ENCODE measurements at regions not wholly inside any gene's neighbourhood (a gene's known extent, or its start where the extent isn't known, plus 50 kb on each side); places are given as distances from the start of the nearest gene placed in this dataset.
"Not testable (repeated sequence)": the region's sequence is repeated elsewhere in the genome, so short reads cannot be mapped to it uniquely, and the experiment has no call there.

GRCh38 chr4:100049872-100050271 is 99.8 kb upstream of the H2AZ1 start:
- intact Hi-C loops (cut with DNase I): no loop called here
- DNase-seq: no peak

- no peak for DNase-seq
- intact Hi-C loops (cut with DNase I): no loop called here
Observed at GRCh38 chr4:100042711-100043110, 92.6 kb upstream of the H2AZ1 start.

- intact Hi-C loops (cut with DNase I): no loop called here
- no peak for DNase-seq
Observed at GRCh38 chr4:100042235-100042634, 92.2 kb upstream of the H2AZ1 start.

DNA sequence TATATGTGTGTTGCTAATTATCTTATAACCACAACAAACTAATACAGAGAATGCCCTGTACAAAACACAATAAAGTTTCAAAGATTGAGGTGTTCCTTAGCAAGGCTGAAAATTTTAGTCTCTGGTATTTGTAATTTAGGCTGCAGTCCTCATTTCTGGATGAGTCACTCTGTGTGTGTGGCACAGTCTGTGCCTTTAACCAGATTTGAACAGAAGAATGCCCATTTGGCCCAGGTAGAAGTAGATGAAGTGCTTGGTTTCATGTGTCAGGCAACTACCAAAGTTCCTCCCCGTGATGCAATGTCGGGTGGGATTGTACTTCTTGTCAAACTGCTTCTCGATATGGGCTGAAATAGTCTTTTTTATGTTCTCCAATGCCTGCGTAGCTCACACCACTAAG is 91.6 kb upstream of the H2AZ1 start:
- intact Hi-C loops (cut with DNase I): no loop called here

GRCh38 chr4:100034023-100034664 is 84.1 kb upstream of the H2AZ1 start:
- intact Hi-C loops (cut with DNase I): no loop called here
- DNase-seq: no peak

More for the DNA sequence above, 91.6 kb upstream of the H2AZ1 start:
- no peak for DNase-seq

DNA sequence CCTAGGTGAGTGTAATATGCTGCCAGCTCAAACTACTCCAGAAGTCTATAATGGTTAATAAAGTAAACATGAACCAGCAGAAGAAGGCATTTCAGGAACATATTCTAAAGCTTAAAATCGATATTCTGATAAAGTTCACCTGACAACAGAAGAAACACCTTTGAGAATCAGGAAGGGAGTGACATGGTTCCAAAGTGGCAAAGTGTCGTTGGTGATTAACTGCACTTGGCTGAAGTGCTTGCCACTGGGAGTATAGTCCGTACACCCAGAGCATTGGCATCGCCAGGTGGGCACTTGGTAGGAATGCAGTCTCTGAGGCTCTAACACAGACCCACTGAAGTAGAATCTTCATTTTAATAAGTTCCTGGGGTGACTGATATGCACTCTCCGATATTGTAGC is 76.0 kb upstream of the H2AZ1 start:
- no peak for DNase-seq
- intact Hi-C loops (cut with DNase I): no loop called here

GRCh38 chr4:100023800-100024199 is 73.7 kb upstream of the H2AZ1 start:
- no peak for DNase-seq
- intact Hi-C loops (cut with DNase I): no loop called here

DNA sequence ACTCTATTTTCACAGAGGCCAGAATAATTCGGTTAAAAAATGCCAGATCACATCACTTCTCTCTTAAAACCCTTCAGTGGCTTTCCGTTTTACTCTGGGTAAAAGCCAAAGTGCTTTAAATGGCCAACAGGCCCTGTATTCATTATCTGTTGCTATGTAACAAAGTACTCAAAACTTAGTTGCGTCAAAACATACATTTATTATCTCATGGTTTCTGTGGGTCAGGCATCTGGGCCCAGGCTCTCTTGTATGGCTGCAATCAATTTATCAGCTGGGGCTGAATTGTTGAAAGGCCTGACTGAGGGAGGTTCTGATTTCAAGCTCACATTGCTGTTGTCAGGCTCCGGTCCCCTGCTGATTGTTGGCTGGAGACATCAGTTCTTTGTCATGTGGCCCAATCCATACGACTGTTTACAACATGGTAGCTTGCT is 72.7 kb upstream of the H2AZ1 start:
- DNase-seq: no peak
- intact Hi-C loops (cut with DNase I): no loop called here

GRCh38 chr4:100019821-100020220 is 69.7 kb upstream of the H2AZ1 start:
- no peak for DNase-seq
- intact Hi-C loops (cut with DNase I): no loop called here

- intact Hi-C loops (cut with DNase I): no loop called here
- no peak for DNase-seq
Observed at GRCh38 chr4:100017637-100018310, 67.7 kb upstream of the H2AZ1 start.

DNA sequence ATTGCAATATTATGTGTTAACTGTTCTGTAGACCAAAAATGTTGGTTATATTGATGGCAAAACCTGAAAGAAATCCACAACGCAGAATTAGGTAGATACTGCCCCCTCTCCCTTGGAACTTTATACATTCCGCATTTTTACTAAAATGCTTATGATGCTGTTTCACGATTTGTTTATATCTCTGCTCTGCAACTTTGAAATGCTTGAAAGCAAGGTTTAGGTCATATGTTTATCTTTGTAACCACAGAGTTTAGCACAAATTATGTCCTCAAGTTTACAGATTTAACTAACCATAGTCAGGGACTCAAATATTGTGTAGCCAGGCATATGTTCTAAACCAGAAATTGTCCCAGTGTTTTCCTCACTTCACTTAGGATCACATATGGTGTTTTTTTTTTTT is 66.1 kb upstream of the H2AZ1 start:
- no peak for DNase-seq
- intact Hi-C loops (cut with DNase I): no loop called here

GRCh38 chr4:100014616-100015015 is 64.5 kb upstream of the H2AZ1 start:
- intact Hi-C loops (cut with DNase I): no loop called here

GRCh38 chr4:100009490-100009889 is 59.4 kb upstream of the H2AZ1 start:
- DNase-seq: no peak
- intact Hi-C loops (cut with DNase I): no loop called here

More at GRCh38 chr4:100014616-100015015, 64.5 kb upstream of the H2AZ1 start:
- DNase-seq: no peak

DNA sequence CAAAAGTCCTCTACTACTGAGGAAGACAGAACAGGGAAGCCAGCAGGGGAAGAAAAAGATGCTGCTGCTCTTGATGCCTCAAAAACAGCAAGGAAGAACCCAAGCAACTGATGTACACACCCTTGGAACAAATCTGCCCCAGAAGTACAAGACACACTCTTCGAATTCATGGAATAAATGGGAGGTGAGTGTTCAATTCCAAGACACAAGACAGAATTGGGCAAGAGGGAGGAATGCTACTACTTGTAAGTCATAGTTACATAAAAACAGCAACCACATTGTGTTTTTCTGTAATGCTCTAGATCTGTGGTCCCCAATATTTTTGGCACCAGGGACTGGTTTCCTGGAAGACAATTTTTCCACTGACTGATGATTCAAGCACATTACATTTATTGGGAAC is 58.0 kb upstream of the H2AZ1 start:
- no peak for DNase-seq
- intact Hi-C loops (cut with DNase I): no loop called here

DNA sequence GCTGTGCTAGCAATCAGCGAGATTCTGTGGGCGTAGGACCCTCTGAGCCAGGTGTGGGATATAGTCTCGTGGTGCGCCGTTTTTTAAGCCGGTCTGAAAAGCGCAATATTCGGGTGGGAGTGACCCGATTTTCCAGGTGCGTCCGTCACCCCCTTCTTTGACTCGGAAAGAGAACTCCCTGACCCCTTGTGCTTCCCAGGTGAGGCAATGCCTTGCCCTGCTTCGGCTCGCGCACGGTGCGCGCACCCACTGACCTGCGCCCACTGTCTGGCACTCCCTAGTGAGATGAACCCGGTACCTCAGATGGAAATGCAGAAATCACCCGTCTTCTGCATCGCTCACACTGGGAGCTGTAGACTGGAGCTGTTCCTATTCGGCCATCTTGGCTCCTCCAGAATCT is 56.1 kb upstream of the H2AZ1 start:
- intact Hi-C loops (cut with DNase I): not testable (repeated sequence)

More for the DNA sequence above, 56.1 kb upstream of the H2AZ1 start:
- not testable (repeated sequence) for DNase-seq
